Fibroblast of the aortic adventitia (primary cell): ENCODE measurements at regions not wholly inside any gene's neighbourhood (a gene's known extent, or its start where the extent isn't known, plus 50 kb on each side); places are given as distances from the start of the nearest gene placed in this dataset.

ENCODE experiments used
- DNase-seq: peaks from one replicate; pipeline ENCODE4 v3.0.0-alpha.2; 2010; ENCODE audit warnings: low read depth
- H3K4me3 ChIP-seq: 2 replicates; pipeline ENCODE4 v1.5.1; 2011; ENCODE audit warnings: low read depth, mild to moderate bottlenecking, control low read depth, low read length, moderate library complexity
- TF ChIP-seq, protein P1 (sequence below): IDR thresholded peaks from 2 replicates; pipeline ENCODE4 v1.5.1; 2011; ENCODE audit warnings: mild to moderate bottlenecking, low read length, control low read depth, inconsistent platforms; ENCODE audit not compliant: insufficient read depth

DNA sequence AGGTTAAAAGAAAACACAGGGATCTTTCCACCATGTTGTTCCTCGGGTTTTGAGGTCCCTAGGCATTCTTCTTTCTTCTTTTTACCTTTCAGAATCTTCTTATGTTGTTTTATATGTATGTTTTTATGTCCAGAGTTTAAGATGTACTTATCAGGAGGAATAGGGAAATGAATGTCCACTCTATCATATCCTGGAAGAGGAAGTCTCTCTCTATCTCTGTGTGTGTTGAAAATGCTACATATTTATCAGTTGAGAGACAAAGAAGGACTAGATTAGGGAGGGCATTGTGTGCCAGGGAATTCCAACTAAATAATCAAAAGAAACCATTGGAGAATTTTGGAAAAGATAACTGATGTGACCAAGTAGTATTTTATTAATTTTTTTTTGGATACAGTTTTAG is 200.5 kb upstream of the POT1 start:
- peak; percentile 9 for DNase-seq
- TF ChIP-seq, protein P1, sequence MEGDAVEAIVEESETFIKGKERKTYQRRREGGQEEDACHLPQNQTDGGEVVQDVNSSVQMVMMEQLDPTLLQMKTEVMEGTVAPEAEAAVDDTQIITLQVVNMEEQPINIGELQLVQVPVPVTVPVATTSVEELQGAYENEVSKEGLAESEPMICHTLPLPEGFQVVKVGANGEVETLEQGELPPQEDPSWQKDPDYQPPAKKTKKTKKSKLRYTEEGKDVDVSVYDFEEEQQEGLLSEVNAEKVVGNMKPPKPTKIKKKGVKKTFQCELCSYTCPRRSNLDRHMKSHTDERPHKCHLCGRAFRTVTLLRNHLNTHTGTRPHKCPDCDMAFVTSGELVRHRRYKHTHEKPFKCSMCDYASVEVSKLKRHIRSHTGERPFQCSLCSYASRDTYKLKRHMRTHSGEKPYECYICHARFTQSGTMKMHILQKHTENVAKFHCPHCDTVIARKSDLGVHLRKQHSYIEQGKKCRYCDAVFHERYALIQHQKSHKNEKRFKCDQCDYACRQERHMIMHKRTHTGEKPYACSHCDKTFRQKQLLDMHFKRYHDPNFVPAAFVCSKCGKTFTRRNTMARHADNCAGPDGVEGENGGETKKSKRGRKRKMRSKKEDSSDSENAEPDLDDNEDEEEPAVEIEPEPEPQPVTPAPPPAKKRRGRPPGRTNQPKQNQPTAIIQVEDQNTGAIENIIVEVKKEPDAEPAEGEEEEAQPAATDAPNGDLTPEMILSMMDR: no peak

DNA sequence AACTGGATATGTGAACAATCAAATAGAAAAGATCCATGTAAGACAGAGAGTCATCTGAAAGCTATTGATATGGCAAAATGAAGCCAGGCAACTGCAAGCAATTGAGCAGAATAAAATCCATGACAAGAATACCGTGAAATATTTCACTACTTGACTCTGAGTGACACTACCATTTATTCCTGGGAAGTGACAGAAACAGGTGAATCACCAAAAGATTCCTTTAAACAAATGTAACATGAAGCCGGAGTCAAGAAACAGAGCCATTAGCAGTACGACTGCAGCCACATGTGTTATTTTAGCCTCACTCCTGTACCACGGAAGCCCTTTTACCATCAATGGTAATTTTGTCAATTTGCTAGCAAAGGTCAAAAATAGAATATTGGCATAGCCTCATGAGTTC is 197.7 kb upstream of the POT1 start:
- no peak for DNase-seq
- H3K4me3 ChIP-seq: no peak overlapping the region
- TF ChIP-seq, protein P1: no peak

More for the DNA sequence above, 200.5 kb upstream of the POT1 start:
- H3K4me3 ChIP-seq: no peak overlapping the region

DNA sequence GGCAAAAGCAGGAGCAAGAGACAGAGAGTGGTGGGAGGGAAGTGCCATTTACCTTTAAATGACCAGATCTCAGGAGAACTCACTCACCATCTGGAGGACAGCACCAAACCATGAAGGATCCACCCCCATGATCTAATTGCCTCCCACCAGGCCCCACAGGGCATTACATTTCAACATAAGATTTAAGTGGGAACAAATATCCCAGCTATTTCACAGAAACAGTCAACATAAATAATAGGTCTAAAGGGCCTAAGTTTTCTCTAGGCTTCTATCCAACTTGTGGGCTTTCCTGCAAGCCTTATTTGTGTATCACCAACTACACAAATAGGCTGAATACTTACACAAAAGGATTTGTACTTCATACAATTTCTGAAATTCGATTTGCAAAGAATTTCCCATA is 196.8 kb upstream of the POT1 start:
- peak; percentile 14 for DNase-seq
- no peak overlapping the region for H3K4me3 ChIP-seq
- TF ChIP-seq, protein P1: no peak

GRCh38 chr7:125125315-125125714 is 195.7 kb upstream of the POT1 start:
- TF ChIP-seq, protein P1: no peak
- no peak for DNase-seq
- no peak overlapping the region for H3K4me3 ChIP-seq

GRCh38 chr7:125122173-125122572 is 192.5 kb upstream of the POT1 start:
- DNase-seq: peak; percentile 42
- H3K4me3 ChIP-seq: no peak overlapping the region

DNA sequence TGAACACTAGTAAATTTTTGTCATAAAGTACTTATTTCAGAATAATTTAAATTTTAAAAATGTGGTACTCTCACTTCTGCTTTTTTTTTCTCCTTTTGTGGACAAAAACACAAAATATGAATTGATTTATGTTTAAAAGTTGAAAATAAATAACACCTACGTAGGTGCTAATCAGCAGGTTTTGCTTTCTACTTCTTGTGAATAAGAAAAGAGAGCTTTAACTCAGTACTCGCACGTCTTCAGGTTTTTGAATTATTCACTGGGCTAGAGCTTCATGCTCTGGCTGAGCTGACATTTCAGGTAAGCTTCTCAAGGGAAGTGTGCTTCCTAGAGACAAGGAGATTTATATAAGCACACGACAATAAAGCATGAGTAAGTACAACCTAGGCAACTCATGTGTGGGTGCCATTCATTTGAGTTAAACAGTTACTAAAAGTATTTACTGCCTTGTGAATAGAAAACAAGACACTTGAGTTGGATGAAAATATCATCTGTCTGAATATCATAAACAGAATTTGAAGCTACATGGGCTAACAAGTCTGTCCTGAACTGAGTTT is 190.0 kb upstream of the POT1 start:
- no peak overlapping the region for H3K4me3 ChIP-seq
- TF ChIP-seq, protein P1: no peak
- DNase-seq: no peak

More at GRCh38 chr7:125122173-125122572, 192.5 kb upstream of the POT1 start:
- TF ChIP-seq, protein P1: no peak

GRCh38 chr7:125118444-125118843 is 188.8 kb upstream of the POT1 start:
- H3K4me3 ChIP-seq: no peak overlapping the region
- no peak for DNase-seq
- TF ChIP-seq, protein P1: no peak
